Keratinocyte (primary cell): ENCODE measurements at regions not wholly inside any gene's neighbourhood (a gene's known extent, or its start where the extent isn't known, plus 50 kb on each side); places are given as distances from the start of the nearest gene placed in this dataset.

Source experiments
- DNase-seq: peaks from one replicate; pipeline ENCODE4 v3.0.0-alpha.2; 2011; ENCODE audit warnings: low read depth, missing footprints, low spot score
- FAIRE-seq: peaks from 2 replicates; lab custom pipeline; 2011; peaks lifted over from hg19 to GRCh38; lab: Jason Lieb, UNC
- H2AFZ ChIP-seq: 2 replicates; pipeline ENCODE4 v1.6.0; 2012; ENCODE audit warnings: low read length, control low read depth, inconsistent platforms; ENCODE audit not compliant: control insufficient read depth
- H3K27ac ChIP-seq: 2 replicates; pipeline ENCODE4 v1.5.1; 2011; ENCODE audit warnings: low read length; ENCODE audit not compliant: control insufficient read depth, insufficient read depth
- H3K27me3 ChIP-seq: 3 replicates; pipeline ENCODE4 v1.6.0; 2011; ENCODE audit warnings: low read length; ENCODE audit not compliant: control insufficient read depth, insufficient read depth; ENCODE audit errors: extremely low read depth
- H3K36me3 ChIP-seq, 2 experiments: 2 replicates in 1 of 2; 3 replicates in 1 of 2; pipeline ENCODE4 v1.5.1; 2011; ENCODE audit warnings: low read length in 2 of 2, mild to moderate bottlenecking in 1 of 2; ENCODE audit not compliant: control insufficient read depth in 2 of 2, insufficient read depth in 2 of 2; ENCODE audit errors: extremely low read depth in 1 of 2
- H3K4me1 ChIP-seq: 3 replicates; pipeline ENCODE4 v1.5.1; 2011; ENCODE audit warnings: low read length; ENCODE audit not compliant: control insufficient read depth, insufficient read depth; ENCODE audit errors: extremely low read depth
- H3K4me2 ChIP-seq: 3 replicates; pipeline ENCODE4 v1.6.0; 2011; ENCODE audit warnings: low read depth, low read length; ENCODE audit not compliant: control insufficient read depth, insufficient read depth; ENCODE audit errors: extremely low read depth
- H3K4me3 ChIP-seq, 3 experiments: fragments of 200-600 bp in 1 of 3; sonication (generic) in 1 of 3; 2 replicates in 2 of 3; 3 replicates in 1 of 3; pipeline ENCODE4 v1.5.1; 2011 to 2016; ENCODE audit warnings: low read length in 3 of 3, mild to moderate bottlenecking in 3 of 3, control low read depth in 2 of 3, inconsistent platforms in 1 of 3, low read depth in 1 of 3, mixed read lengths in 1 of 3, mixed run types in 1 of 3, moderate library complexity in 1 of 3; ENCODE audit not compliant: control insufficient read depth in 2 of 3, insufficient read depth in 2 of 3; ENCODE audit errors: extremely low read depth in 1 of 3
- H3K79me2 ChIP-seq: 2 replicates; pipeline ENCODE4 v1.6.0; 2012; ENCODE audit warnings: low read length; ENCODE audit not compliant: control insufficient read depth, insufficient read depth
- H3K9ac ChIP-seq: 3 replicates; pipeline ENCODE4 v1.6.0; 2011; ENCODE audit warnings: low read length; ENCODE audit not compliant: control insufficient read depth, insufficient read depth; ENCODE audit errors: extremely low read depth
- H3K9me1 ChIP-seq: 3 replicates; pipeline ENCODE4 v1.6.0; 2011; ENCODE audit warnings: low read length; ENCODE audit not compliant: control insufficient read depth, insufficient read depth; ENCODE audit errors: extremely low read depth
- H3K9me3 ChIP-seq: 2 replicates; pipeline ENCODE4 v1.5.1; 2012; ENCODE audit warnings: low read depth, low read length; ENCODE audit not compliant: control insufficient read depth
- H4K20me1 ChIP-seq: 3 replicates; pipeline ENCODE4 v1.6.0; 2011; ENCODE audit warnings: low read length; ENCODE audit not compliant: control insufficient read depth, insufficient read depth; ENCODE audit errors: extremely low read depth
- CTCF ChIP-seq, 3 experiments: IDR thresholded peaks in 1 of 3; conservative IDR thresholded peaks in 1 of 3; optimal IDR thresholded peaks in 1 of 3; 2 replicates in 2 of 3; 3 replicates in 1 of 3; pipeline versions ENCODE3 to v1.5.1; 2011; ENCODE audit warnings: low read length in 3 of 3, mild to moderate bottlenecking in 3 of 3, moderate library complexity in 2 of 3, control low read depth in 1 of 3, inconsistent platforms in 1 of 3; ENCODE audit not compliant: insufficient read depth in 2 of 3; ENCODE audit errors: extremely low read depth in 1 of 3
- EZH2 ChIP-seq: IDR thresholded peaks from one replicate; pipeline ENCODE4 v1.6.1; 2012; ENCODE audit warnings: inconsistent platforms, mild to moderate bottlenecking, low read length, moderate library complexity
- dilution Hi-C: fragments of 300-500 bp; cut with MboI; formaldehyde crosslinking; loops from one replicate; pipeline ENCODE4 v1.7.0; 2020; ENCODE audit warnings: low sequenced_read_pairs; ENCODE audit not compliant: extremely low pct_ligation_motif_present

DNA sequence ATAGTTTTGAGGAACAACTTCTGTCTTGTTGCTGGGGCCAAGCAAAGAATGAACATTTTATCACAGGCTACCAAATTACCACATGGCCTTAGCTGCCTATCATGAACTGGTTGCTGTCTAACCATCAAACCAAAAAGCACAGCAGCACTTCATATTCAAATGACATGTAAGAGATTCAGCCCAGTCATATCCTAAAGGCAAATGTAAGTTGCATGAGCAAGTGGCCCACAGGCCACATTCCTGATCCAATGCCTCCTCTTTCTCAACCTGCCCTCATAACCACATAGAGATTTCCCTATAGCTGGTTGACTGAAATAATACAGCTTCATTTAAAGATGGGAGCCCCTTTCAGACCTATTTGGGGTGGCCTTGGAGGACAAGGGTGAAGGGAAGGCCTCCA is 572.3 kb downstream of the IRS1 start:
- Histone ChIP-seq H3K9ac (no peak overlapping the region), H3K4me3 (no peak overlapping the region), H2AFZ (no peak overlapping the region), H3K4me2 (no peak overlapping the region), H3K9me3 (no peaks in the 10 kb centered on the region), H3K4me1 (no peaks in the 10 kb centered on the region), H3K36me3 (no peaks in the 10 kb centered on the region), H3K79me2 (no peaks in the 10 kb centered on the region), H3K27me3 (no peaks in the 10 kb centered on the region), H4K20me1 (no peaks in the 10 kb centered on the region), H3K9me1 (no peaks in the 10 kb centered on the region), H3K27ac (no peak overlapping the region)
- dilution Hi-C loops = no loop called here
- FAIRE-seq (no peak), DNase-seq (no peak)
- TF ChIP-seq EZH2 (no peak), CTCF (optimal IDR thresholded peaks at IDR 0.05 in 1 of 3, IDR thresholded peaks at IDR 0.05 in 1 of 3, conservative IDR thresholded peaks at IDR 0.05 in 1 of 3; ENCODE audit: extremely low read depth in 1 of 3, insufficient read depth in 2 of 3, low read length in 3 of 3) (no peak)

DNA sequence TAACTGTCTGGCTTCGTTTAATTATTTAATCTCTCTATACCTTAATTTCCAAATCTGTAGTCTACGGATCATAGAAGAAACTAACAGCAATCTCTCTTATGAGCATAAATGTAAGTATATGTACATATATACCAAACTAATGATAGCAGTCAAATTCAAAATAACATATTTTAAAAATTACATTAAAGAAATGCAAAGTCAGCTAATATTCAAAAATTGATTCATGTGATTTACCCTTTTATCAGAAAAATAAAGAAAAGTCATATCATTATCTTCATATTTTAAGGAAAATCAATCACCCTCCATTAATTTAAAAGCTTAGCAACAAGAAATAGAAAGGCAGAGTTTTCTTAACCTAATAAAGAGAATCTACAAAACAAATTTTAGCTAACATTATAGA is 575.9 kb downstream of the IRS1 start:
- no peaks in the 10 kb centered on the region for H3K36me3 ChIP-seq
- no peaks in the 10 kb centered on the region for H3K9me3 ChIP-seq
- no peaks in the 10 kb centered on the region for H4K20me1 ChIP-seq
- no peaks in the 10 kb centered on the region for H3K27me3 ChIP-seq
- dilution Hi-C loops = no loop called here
- H2AFZ ChIP-seq = no peak overlapping the region
- H3K4me3 ChIP-seq = no peak overlapping the region
- H3K9me1 ChIP-seq = no peaks in the 10 kb centered on the region
- H3K9ac ChIP-seq = no peak overlapping the region
- DNase-seq = no peak
- no peak overlapping the region for H3K4me2 ChIP-seq
- H3K27ac ChIP-seq = no peak overlapping the region
- no peaks in the 10 kb centered on the region for H3K79me2 ChIP-seq
- no peak for FAIRE-seq
- no peaks in the 10 kb centered on the region for H3K4me1 ChIP-seq
- TF ChIP-seq EZH2 (no peak), CTCF (optimal IDR thresholded peaks at IDR 0.05 in 1 of 3, IDR thresholded peaks at IDR 0.05 in 1 of 3, conservative IDR thresholded peaks at IDR 0.05 in 1 of 3; ENCODE audit: extremely low read depth in 1 of 3, insufficient read depth in 2 of 3, low read length in 3 of 3) (no peak)
